Heart left ventricle (tissue), 16 donors: ENCODE measurements at regions not wholly inside any gene's neighbourhood (a gene's known extent, or its start where the extent isn't known, plus 50 kb on each side); places are given as distances from the start of the nearest gene placed in this dataset.

ENCODE experiments used
- ATAC-seq, 4 donors: fragments of 200-7000 bp; cut with Tn5 transposase; one replicate each; pipeline ENCODE4 v1.9.1; 2020 to 2022; ENCODE audit warnings: moderate library complexity in 4 of 4, mild to moderate bottlenecking in 3 of 4, moderate number of reproducible peaks in 1 of 4
- DNase-seq, 5 donors: peaks; one replicate each; pipeline ENCODE4 v3.0.0-alpha.2; 2020
- H3K27ac ChIP-seq, 12 donors: fragments of 200-600 bp; sonication (generic) in 4 of 12; one replicate each; pipeline versions ENCODE4 v1.5.0 to v1.8.0; 2016 to 2022; ENCODE audit warnings: mild to moderate bottlenecking in 2 of 12
- H3K27me3 ChIP-seq, 9 donors: fragments of 200-600 bp; sonication (generic) in 2 of 9; one replicate each; pipeline versions ENCODE4 v1.5.1 to v1.8.0; 2016 to 2022; ENCODE audit warnings: mild to moderate bottlenecking in 3 of 9
- H3K36me3 ChIP-seq, 9 donors: fragments of 200-600 bp; sonication (generic) in 2 of 9; one replicate each; pipeline versions ENCODE4 v1.5.0 to v1.8.0; 2018 to 2022; ENCODE audit warnings: mild to moderate bottlenecking in 2 of 9
- H3K4me1 ChIP-seq, 12 donors: fragments of 200-600 bp; sonication (generic) in 4 of 12; one replicate each; pipeline versions ENCODE4 v1.5.0 to v1.8.0; 2016 to 2022; ENCODE audit warnings: mild to moderate bottlenecking in 3 of 12
- H3K4me3 ChIP-seq, 12 donors: fragments of 200-600 bp; sonication (generic) in 4 of 12; one replicate each; pipeline versions ENCODE4 v1.5.0 to v1.8.0; 2017 to 2022; ENCODE audit warnings: mild to moderate bottlenecking in 9 of 12, moderate library complexity in 4 of 12
- H3K9me3 ChIP-seq, 12 donors: fragments of 200-600 bp; sonication (generic) in 4 of 12; one replicate each; pipeline versions ENCODE4 v1.5.0 to v1.8.0; 2016 to 2022; ENCODE audit warnings: mild to moderate bottlenecking in 1 of 12
- CTCF ChIP-seq, 12 donors: fragments of 200-600 bp; sonication (generic) in 4 of 12; IDR thresholded peaks; one replicate each; pipeline versions ENCODE4 v1.5.0 to v1.8.0; 2018 to 2022; ENCODE audit warnings: antibody characterized with exemption in 12 of 12, mild to moderate bottlenecking in 5 of 12
- POLR2A ChIP-seq, 2 donors: fragments of 450-650 bp; IDR thresholded peaks; one replicate each; pipeline ENCODE4 v1.6.1; 2017; ENCODE audit warnings: antibody characterized with exemption in 2 of 2, mild to moderate bottlenecking in 2 of 2, moderate library complexity in 2 of 2
- WGBS, 4 donors: extraction: QIAGEN DNeasy Blood & Tissue Kit in 2 of 4; methylation state at CpG; one replicate each; pipeline versions ENCODE4 v1.1.5 to v1.1.7; 2013 to 2018; 5-methylcytosine and 5-hydroxymethylcytosine counted together
- intact Hi-C, 10 donors: fragments of 100-400 bp; cut with DNase I; formaldehyde crosslinking; loops; one replicate each; pipeline versions ENCODE4 v1.11.1 to v1.14.2; 2022
- donor health status: ischemic (EF 13 %, LVEDD 7.1; RV severe dilation, severe dysfunction).
- donor health status: healthy with polysubstance abuse.
- donor health status: DM: no; HTN: yes; CAD: no.
- donor health status: DM: no; HTN: no; CAD: no.
- donor health status: ischemic (EF 25% LVEDD 6.9; RV normal size, moderate dysfunction).
- donor health status: ischemic (EF 25% LVEDD 5.7; RV mildly dilated, moderate dysfunction).
- donor health status: healthy.
- donor health status: DM: yes; HTN: yes; CAD: no.
- donor health status: ischemic (EF 35%, LVEDD 5.7; RV mildly dilated, moderate dysfunction).
- donor health status: nonischemic (EF 11% LVEDD 7.7; RV severe dilation, severe dysfunction).
- donor health status: DM: yes; HTN: yes; CAD: no.
- donor health status: PGD.
- donor health status: ischemic (EF 29% LVEDD 5.4; RV normal size, mild dysfunction).
- donor health status: nonischemic (EF 23%, LVEDD 6.1; RV moderate dilation, normal function).

GRCh38 chr7:131944556-131945069 is 388.2 kb upstream of the PODXL start:
- no peaks in the 10 kb centered on the region for H3K9me3 ChIP-seq
- intact Hi-C loops, result loop anchor here (2.0 to 10.0 kb wide), 15 partner anchors 100 to 643 kb away; partner anchors contain the start of gene PLXNA4 (in 3 of the 10)
- H3K4me1 ChIP-seq, result peaks cover 0 to 21% (median 3%) of the 10 kb centered on the region in 12 donors
- ATAC-seq (no peak), DNase-seq (no peak)
- no peak overlapping the region for H3K27ac ChIP-seq
- TF ChIP-seq CTCF (IDR thresholded peaks at IDR 0.05), result no peak
- H3K4me3 ChIP-seq, result no peak overlapping the region
- H3K27me3 ChIP-seq, result peaks cover 0 to 46% (median 9%) of the 10 kb centered on the region in 9 donors
- WGBS, 4 donors, result 79 to 90% (median 85%) methylated on average over 8 of the region's 8 CpGs
- H3K36me3 ChIP-seq, result no peaks in the 10 kb centered on the region

DNA sequence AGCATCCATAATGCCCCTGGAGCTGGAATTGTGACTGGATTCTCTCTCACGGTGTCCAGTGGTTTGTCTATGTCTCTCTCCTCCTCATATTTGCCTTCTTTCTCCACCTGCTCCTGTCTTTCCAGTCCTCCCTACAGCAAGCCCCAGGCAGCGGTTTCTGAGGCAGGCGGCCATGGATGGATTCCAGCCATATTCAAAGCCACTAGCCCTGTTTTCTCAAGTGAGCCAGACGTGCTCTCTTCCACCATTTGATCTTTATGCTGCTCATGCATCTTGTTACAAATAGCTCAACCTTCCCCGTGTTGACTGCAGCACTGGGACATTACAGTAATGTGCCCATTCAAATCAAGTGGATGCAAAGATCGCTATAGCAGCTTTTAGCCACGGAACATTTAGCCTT is 387.2 kb upstream of the PODXL start:
- Histone ChIP-seq H3K27me3 (peaks cover 0 to 46% (median 9%) of the 10 kb centered on the region in 9 donors), H3K9me3 (no peaks in the 10 kb centered on the region), H3K27ac (no peak overlapping the region), H3K36me3 (no peaks in the 10 kb centered on the region), H3K4me3 (no peak overlapping the region), H3K4me1 (peaks cover 0 to 13% (median 3%) of the 10 kb centered on the region in 12 donors)
- WGBS, 4 donors, result 75 to 83% (median 79%) methylated on average over 7 of the region's 7 CpGs
- TF ChIP-seq POLR2A (IDR thresholded peaks at IDR 0.05), result no peak
- no peak for TF ChIP-seq CTCF (IDR thresholded peaks at IDR 0.05)
- DNase-seq (no peak), ATAC-seq (no peak)
- intact Hi-C loops, result loop anchor here in 7 of 10 donors (2.0 to 10.0 kb wide), 9 partner anchors 101 to 644 kb away; partner anchors contain the start of gene PLXNA4 (in 1 of the 7)

GRCh38 chr7:131943211-131943610 is 386.8 kb upstream of the PODXL start:
- no peak overlapping the region for H3K4me3 ChIP-seq
- ATAC-seq, result no peak
- intact Hi-C loops, result loop anchor here in 7 of 10 donors (5.0 to 10.0 kb wide), 8 partner anchors 102 to 644 kb away; partner anchors contain the start of gene PLXNA4 (in 1 of the 7)
- TF ChIP-seq POLR2A (IDR thresholded peaks at IDR 0.05) (no peak), CTCF (IDR thresholded peaks at IDR 0.05) (no peak)
- no peaks in the 10 kb centered on the region for H3K9me3 ChIP-seq
- 83 to 100% (median 95%) methylated on average over 4 of the region's 4 CpGs for WGBS, 4 donors
- peaks cover 0 to 46% (median 9%) of the 10 kb centered on the region in 9 donors for H3K27me3 ChIP-seq
- no peaks in the 10 kb centered on the region for H3K36me3 ChIP-seq
- no peak for DNase-seq
- H3K4me1 ChIP-seq, result peaks cover 0 to 10% (median 2%) of the 10 kb centered on the region in 12 donors
- no peak overlapping the region for H3K27ac ChIP-seq

- Histone ChIP-seq H3K27me3 (peaks cover 0 to 46% (median 9%) of the 10 kb centered on the region in 9 donors), H3K36me3 (no peaks in the 10 kb centered on the region), H3K27ac (no peak overlapping the region), H3K9me3 (no peaks in the 10 kb centered on the region), H3K4me1 (peaks cover 0 to 8% (median 2%) of the 10 kb centered on the region in 12 donors), H3K4me3 (no peak overlapping the region)
- TF ChIP-seq CTCF (IDR thresholded peaks at IDR 0.05) (no peak), POLR2A (IDR thresholded peaks at IDR 0.05) (no peak)
- DNase-seq (no peak), ATAC-seq (no peak)
- intact Hi-C loops, result loop anchor here in 7 of 10 donors (5.0 to 10.0 kb wide), 8 partner anchors 102 to 645 kb away; partner anchors contain the start of gene PLXNA4 (in 1 of the 7)
- WGBS, 4 donors, result 83 to 85% (median 84%) methylated on average over 11 of the region's 11 CpGs
Observed at GRCh38 chr7:131942287-131943150, 386.1 kb upstream of the PODXL start.
